ENCODE measurements at regions not wholly inside any gene's neighbourhood (a gene's known extent, or its start where the extent isn't known, plus 50 kb on each side); places are given as distances from the start of the nearest gene placed in this dataset.

DNA sequence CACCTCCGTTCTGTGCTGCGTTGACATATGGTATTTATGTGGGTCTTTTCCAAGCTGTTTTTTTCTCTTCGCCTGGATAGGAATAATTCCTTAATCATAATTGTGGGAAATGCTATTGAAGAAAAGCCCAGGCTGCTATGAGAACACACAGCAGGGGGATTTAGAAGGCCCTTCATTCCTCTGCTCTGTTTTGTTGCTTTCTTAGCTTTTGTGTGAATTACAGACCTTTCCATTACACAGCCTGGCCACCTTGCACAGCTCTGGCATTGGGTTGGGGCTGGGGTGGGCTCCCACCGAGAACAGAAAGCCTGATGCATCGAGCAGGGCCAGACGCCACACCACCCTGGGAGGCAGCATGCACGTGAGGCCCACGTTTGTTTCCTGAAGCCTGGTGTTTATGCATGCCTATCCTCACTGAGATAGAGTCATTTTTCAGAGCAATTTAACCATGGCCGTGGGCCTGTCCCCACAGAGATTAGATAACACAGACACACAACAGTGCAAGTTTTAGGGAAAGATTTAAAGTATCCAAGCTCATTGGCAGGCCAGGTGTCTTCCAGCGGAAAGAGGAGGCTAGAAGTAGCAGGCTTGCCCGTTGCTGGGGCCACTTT lies 287.6 kb upstream of the PWP1 start:
- DNase-seq (ENCODE audit: low spot score) (no peak), FAIRE-seq (no peak)

- FAIRE-seq (no peak), DNase-seq (ENCODE audit: low spot score) (peak; percentile 50)
Measured at GRCh38 chr12:107399046-107399445, 286.6 kb upstream of the PWP1 start.

DNA sequence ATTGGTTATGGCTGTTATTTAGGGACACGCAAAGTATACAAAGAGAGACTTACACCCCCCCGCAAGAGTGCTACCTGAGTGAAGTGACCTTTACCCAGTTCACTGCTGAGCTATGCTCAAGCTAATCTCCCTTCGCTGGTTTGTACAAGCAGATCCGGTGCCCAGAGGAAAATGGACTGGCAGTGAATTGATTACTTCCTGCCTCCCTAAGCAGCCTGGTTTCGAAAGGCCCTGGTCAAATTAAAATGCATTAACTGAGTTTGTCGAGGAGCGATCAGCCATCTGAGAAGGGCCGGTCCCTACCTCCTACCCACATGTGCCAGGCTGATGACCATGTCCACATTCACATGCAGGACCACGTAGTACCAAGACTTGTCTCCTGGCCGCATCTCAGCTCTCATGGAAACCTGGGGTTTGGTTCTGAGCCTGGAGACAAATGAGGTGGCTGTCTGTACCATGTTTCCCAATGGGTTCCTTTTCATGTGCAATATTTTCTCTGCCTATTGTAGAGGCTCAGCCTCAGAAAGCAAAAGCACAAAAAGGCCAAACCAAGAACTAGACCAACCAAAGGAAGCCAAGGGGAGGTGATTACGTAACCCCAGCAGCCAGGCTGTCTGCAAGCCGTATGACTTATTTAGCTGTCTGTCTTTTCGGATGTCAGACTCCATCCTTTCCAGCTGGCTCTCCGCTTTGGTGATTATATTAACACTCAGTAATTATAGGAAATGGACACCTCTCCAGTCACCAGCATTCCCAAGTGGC lies 284.7 kb upstream of the PWP1 start:
- DNase-seq (ENCODE audit: low spot score) (peak; percentile 53), FAIRE-seq (no peak)

DNA sequence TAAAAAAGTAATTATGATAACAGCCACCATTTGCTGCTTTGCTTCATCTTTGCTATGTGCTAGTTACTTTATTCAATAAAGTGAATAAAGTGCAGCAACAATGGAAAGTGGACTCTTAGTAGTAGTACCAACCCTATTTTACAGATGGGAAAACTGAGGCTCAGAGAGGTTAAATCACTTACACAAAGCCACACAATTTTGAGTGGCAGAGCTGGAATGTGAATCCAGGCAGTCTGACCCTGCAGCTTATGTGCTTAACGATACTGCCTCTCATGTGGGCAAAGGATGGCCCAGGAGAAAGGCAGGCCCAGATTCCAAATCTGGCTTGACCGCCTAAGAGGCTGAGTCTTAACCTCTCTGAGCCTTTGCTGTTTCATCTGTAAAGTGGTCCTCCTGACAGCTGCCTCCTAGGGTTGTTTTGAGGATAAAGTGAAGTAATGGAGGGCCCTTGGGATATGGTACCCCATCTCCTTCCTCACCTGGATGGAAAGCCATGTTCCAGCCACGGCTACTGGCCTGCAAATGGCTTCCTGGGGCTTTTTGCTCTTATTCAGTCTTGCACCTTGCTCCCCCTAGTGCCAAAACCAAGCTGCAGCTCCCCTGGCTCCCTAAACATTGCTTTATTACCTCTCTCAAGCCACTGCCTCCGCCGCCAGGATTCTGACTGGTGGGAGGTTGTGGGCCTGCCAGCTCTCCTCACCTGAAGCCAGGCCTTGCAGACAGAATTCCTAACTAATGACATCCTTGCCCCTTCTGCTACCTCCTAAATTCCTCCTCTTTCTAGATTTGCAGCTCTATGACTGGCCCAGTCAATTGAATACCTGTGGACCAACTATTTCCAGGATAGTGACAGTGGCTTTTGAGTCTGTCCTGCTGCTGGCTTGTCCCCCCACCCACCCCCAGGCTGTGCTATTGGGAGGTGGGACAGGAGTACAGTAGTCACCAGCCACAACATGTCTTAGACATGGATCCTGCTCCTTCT lies 283.3 kb upstream of the PWP1 start:
- FAIRE-seq (no peak), DNase-seq (ENCODE audit: low spot score) (peak; percentile 72)

- peak; percentile 28 for DNase-seq (ENCODE audit: low spot score)
- no peak for FAIRE-seq
Measured at GRCh38 chr12:107404981-107405380, 280.6 kb upstream of the PWP1 start.

DNA sequence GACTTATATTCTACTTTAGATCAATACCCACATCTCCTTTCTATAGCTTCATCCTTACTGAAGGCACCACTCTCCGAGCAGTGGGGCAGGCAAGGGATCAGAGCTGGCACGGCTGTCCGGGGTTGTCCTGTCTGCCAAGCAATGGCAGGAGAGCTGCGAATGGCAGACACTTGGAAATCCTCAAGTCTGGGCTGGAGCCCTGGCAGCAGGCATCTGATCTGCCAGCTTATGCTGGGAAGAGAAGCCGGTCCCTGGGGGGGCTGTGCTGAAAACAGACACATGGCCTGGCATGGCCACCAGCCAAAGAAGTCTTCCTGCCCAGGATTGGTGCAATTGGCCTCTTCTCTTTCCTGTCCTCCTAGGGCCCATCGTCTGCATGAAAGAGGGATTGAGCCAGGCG lies 280.2 kb upstream of the PWP1 start:
- FAIRE-seq (no peak), DNase-seq (ENCODE audit: low spot score) (no peak)

GRCh38 chr12:107406932-107407331 lies 278.7 kb upstream of the PWP1 start:
- no peak for FAIRE-seq
- DNase-seq (ENCODE audit: low spot score) = no peak

- peak; percentile 96 for FAIRE-seq
- peak; percentile 98 for DNase-seq (ENCODE audit: low spot score)
Measured at GRCh38 chr12:107411792-107412535, 273.6 kb upstream of the PWP1 start.

DNA sequence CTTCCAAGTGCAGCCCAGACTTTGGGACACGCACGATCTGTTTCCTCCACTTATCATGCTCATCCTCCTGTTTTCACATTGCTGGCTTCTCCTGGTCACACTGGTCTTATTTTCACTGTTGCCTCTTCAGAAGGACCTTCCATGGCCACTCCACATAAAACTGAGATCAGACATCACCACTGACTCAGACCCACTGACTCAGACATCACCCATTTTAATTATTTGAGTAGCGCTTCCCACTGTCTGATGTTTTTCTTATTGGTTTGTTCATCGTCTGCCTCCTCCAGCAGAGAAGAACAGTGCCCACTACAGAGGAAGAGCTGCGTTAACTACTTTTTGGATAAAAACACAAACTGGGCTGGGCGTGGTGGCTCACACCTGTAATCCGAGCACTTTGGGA lies 270.5 kb upstream of the PWP1 start:
- FAIRE-seq (peak; percentile 96), DNase-seq (ENCODE audit: low spot score) (peak; percentile 96)

- FAIRE-seq (peak; percentile 98), DNase-seq (ENCODE audit: low spot score) (peak; percentile 97)
Measured at GRCh38 chr12:107415834-107416233, 269.8 kb upstream of the PWP1 start.

GRCh38 chr12:107417004-107417403 lies 268.6 kb upstream of the PWP1 start:
- no peak for DNase-seq (ENCODE audit: low spot score)
- no peak for FAIRE-seq

DNA sequence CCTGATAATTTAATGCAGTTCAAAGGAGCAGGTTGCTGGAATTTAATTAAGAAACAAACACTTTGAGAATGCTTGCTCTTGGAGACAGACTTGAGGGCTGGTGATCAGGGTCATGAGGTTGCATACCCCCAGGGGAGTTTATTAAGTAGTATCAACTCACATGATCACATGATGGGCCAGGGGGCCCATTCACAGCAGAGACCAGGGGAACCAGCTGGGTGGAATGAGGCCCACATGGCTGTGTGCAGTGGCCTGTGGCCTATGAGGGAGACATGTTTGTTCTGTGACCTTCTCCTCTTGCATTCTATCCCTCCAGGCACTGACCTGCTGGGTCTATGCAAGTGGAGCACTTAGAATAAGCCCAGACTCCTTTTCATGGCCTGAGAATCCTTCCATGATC lies 266.6 kb upstream of the PWP1 start:
- DNase-seq (ENCODE audit: low spot score) = no peak
- no peak for FAIRE-seq

DNA sequence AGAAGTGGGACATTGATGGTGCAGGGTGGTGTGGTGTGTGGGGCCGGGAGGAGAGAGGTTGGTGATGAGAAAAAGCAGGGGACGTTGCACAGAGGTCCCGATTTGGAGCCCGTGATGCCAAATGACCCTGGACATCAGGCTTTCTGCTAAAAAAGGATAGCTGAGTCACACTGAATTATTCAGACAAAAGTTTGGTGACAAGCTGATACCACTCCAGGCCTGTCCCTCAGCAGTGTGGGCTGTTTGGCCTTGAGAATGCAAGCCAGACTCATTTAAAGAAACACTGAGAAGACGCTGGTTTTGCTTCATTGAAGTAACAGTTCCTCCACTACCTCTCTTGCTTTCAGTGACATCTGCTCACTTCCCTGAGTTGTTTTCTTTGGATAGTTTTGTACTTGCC lies 262.1 kb upstream of the PWP1 start:
- DNase-seq (ENCODE audit: low spot score) (no peak), FAIRE-seq (no peak)

- FAIRE-seq = no peak
- DNase-seq (ENCODE audit: low spot score) = no peak
Measured at GRCh38 chr12:107429006-107429705, 256.4 kb upstream of the PWP1 start.

GRCh38 chr12:107431942-107432341 lies 253.7 kb upstream of the PWP1 start:
- DNase-seq (ENCODE audit: low spot score) = no peak
- FAIRE-seq = no peak

- no peak for FAIRE-seq
Measured at GRCh38 chr12:107435072-107435471, 250.5 kb upstream of the PWP1 start.

GRCh38 chr12:107435520-107435919 lies 250.1 kb upstream of the PWP1 start:
- no peak for FAIRE-seq
- DNase-seq (ENCODE audit: low spot score) = no peak

More at GRCh38 chr12:107435072-107435471, 250.5 kb upstream of the PWP1 start:
- DNase-seq (ENCODE audit: low spot score) = no peak

DNA sequence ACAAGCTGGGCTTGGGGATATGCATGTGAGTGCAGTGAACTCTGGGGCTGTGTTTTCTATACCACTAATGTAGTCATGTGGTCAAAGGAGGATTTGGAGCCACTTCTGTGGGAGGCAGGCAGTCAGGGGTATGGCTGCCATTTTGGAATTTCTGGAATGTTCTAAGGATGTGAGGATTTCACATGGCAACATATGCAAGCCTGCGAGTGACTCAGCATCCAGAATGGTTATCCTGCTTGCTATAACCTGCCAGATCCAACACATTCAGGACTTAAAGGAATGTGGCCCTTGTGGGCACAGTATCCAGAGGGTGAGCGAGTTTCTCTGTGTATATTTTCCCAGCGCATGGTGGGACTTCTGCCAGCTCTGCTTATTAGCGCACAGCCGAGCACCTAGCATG lies 249.2 kb upstream of the PWP1 start:
- DNase-seq (ENCODE audit: low spot score) (peak; percentile 60), FAIRE-seq (no peak)

DNA sequence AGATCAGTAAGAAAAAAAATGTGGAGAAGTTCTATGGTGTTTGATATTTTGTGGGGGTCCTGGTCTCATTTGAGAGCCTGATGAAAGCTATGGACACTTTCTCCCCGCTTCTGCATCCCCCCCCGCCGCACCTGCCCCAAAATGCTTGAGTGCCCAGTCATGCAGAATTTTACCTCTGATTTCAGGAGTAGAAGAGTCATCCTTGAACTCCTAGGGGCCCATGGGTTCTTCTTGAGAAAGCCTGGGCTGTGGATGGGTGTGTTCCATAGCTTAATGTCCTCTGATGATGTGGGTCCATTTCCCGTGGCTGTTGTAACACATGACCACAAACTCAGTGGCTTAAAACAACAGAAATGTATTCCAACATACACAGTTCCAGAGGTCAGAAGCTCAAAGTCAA lies 248.8 kb upstream of the PWP1 start:
- FAIRE-seq = no peak

DNA sequence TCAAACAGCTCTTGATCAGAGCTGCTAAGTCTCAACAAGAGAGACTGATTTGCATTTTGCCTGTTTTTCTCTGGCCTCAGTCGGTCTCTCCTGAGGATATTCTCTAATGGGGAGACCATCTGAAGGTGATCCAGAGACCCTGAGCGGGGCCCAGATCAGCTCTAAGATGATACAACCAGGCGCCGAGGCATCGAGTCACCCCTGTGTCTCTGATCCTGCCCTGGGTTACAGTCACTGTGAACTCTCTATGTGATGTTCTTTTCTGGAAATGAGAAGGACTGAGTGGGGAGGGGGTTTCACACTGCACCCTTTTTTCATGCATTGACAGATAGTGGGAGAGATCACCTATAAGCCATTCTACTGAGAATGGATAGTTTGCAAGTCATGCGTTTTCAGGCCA lies 247.6 kb upstream of the PWP1 start:
- FAIRE-seq = no peak

More for the DNA sequence above, 248.8 kb upstream of the PWP1 start:
- no peak for DNase-seq (ENCODE audit: low spot score)

More for the DNA sequence above, 247.6 kb upstream of the PWP1 start:
- no peak for DNase-seq (ENCODE audit: low spot score)

Measured in RCC 7860 (cell line).